PC-9 (cell line): ENCODE measurements at regions not wholly inside any gene's neighbourhood (a gene's known extent, or its start where the extent isn't known, plus 50 kb on each side); places are given as distances from the start of the nearest gene placed in this dataset.

Experiments used
- BruUV-seq: library from RNA; stranded (reverse); fragments of 400-500 nt; replicated peaks from 2 replicates; lab custom pipeline; 2021; lab: Mats Ljungman, UMichigan
- CTCF ChIA-PET: fragments of 300-600 bp; sonication (Branson Sonifier 250); formaldehyde crosslinking; loops from one replicate; lab custom pipeline; 2022; ENCODE audit warnings: antibody characterized with exemption; lab: Charles Lee
- POLR2A ChIA-PET: fragments of 300-600 bp; sonication (Branson Sonifier 250); formaldehyde crosslinking; loops from one replicate; lab custom pipeline; 2022; ENCODE audit warnings: antibody characterized with exemption; ENCODE audit not compliant: unreplicated experiment; lab: Charles Lee
- DNase-seq, 2 experiments: peaks; one replicate each; pipeline versions ENCODE4 v3.0.0 to v3.0.0-alpha.2; 2015 to 2022; ENCODE audit warnings: mixed read lengths in 1 of 2
- H2AFZ ChIP-seq: fragments of 200-600 bp; sonication (generic); 2 replicates; pipeline ENCODE4 v1.8.1; 2017; ENCODE audit warnings: antibody characterized with exemption
- H3F3A ChIP-seq: fragments of 200-600 bp; sonication (generic); 2 replicates; pipeline ENCODE4 v1.8.1; 2017; ENCODE audit warnings: antibody characterized with exemption, mild to moderate bottlenecking, low read depth; ENCODE audit not compliant: insufficient read depth
- H3K27ac ChIP-seq: fragments of 200-600 bp; sonication (generic); 2 replicates; pipeline ENCODE4 v1.6.1; 2016; ENCODE audit warnings: mixed run types
- H3K27me3 ChIP-seq: fragments of 200-600 bp; sonication (generic); 2 replicates; pipeline ENCODE4 v1.6.1; 2016; ENCODE audit warnings: low read depth, mixed run types; ENCODE audit not compliant: insufficient read depth
- H3K36me3 ChIP-seq: fragments of 200-600 bp; sonication (generic); 2 replicates; pipeline ENCODE4 v1.6.1; 2016; ENCODE audit warnings: low read depth, mixed run types
- H3K4me1 ChIP-seq: fragments of 200-600 bp; sonication (generic); replicated peaks from 2 replicates; pipeline ENCODE4 v1.6.1; 2016; ENCODE audit warnings: mixed run types; ENCODE audit not compliant: insufficient read depth
- H3K4me2 ChIP-seq: fragments of 200-600 bp; sonication (generic); 2 replicates; pipeline ENCODE4 v1.6.1; 2017; ENCODE audit warnings: mixed run types
- H3K4me3 ChIP-seq: fragments of 200-600 bp; sonication (generic); 2 replicates; pipeline ENCODE4 v1.6.1; 2016; ENCODE audit warnings: mixed run types
- H3K79me2 ChIP-seq: fragments of 200-600 bp; sonication (generic); 2 replicates; pipeline ENCODE4 v1.6.1; 2017; ENCODE audit warnings: low read depth, mixed run types
- H3K9me2 ChIP-seq: fragments of 200-600 bp; sonication (generic); 2 replicates; pipeline ENCODE4 v1.8.1; 2017; ENCODE audit warnings: mild to moderate bottlenecking; ENCODE audit not compliant: insufficient read depth
- H3K9me3 ChIP-seq: fragments of 200-600 bp; sonication (generic); 2 replicates; pipeline ENCODE4 v1.8.1; 2016; ENCODE audit warnings: low read depth; ENCODE audit not compliant: insufficient read depth
- H4K20me1 ChIP-seq: fragments of 200-600 bp; sonication (generic); 2 replicates; pipeline ENCODE4 v1.8.1; 2017; ENCODE audit not compliant: insufficient read depth
- EZH2 ChIP-seq: fragments of 200-600 bp; sonication (generic); IDR thresholded peaks from 2 replicates; pipeline ENCODE4 v1.8.0; 2017; ENCODE audit warnings: antibody characterized with exemption, low read depth
- intact Hi-C: fragments of 100-400 bp; cut with micrococcal nuclease; formaldehyde crosslinking; loops from one replicate; pipeline ENCODE4 v1.10.0; 2022; ENCODE audit not compliant: unreplicated experiment
- TF ChIP-seq, protein P1 (sequence below): fragments of 200-600 bp; sonication (generic); conservative IDR thresholded peaks from 2 replicates; pipeline ENCODE4 v1.6.1; 2017; ENCODE audit warnings: mixed run types, antibody characterized with exemption, mild to moderate bottlenecking, moderate library complexity

DNA sequence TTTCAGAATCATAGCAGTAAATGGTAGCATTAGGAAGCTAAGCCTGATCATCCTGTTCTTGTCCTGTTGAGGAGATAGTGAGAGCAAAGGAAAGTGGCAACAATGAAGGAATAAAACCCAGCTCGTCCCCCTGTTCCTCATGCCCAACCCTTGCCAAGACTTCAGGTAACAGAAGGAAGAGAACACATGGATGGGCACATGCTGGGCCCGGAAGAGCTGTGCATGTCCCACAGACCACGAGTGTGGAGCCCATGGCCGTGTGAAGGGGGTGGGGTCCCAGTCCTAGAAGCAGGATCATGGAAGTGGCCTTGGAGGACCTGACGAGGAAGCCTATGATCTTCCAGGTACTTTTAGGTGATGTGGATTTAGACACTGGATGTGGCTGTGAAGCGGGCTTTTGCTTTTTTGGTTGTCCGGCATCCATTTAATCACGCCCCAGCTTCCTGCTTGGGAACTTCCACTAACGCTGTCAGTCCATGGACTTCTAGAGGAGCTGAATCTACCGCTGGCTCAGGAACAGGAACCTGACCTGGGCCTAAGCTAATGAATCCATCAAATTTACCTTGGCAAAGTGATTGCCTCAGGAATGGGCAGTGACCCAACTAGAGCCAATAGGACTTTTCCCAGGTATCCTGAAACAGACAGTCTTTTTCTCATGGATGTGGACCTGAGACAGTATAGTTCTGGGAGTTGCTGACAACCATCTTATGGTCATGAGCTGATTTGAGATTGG, 79.3 kb upstream of the ARMC2 start:
- no peaks in the 10 kb centered on the region for H3K36me3 ChIP-seq
- H3K4me1 ChIP-seq = no peaks in the 10 kb centered on the region
- no peak overlapping the region for H3K4me2 ChIP-seq
- TF ChIP-seq, protein P1, sequence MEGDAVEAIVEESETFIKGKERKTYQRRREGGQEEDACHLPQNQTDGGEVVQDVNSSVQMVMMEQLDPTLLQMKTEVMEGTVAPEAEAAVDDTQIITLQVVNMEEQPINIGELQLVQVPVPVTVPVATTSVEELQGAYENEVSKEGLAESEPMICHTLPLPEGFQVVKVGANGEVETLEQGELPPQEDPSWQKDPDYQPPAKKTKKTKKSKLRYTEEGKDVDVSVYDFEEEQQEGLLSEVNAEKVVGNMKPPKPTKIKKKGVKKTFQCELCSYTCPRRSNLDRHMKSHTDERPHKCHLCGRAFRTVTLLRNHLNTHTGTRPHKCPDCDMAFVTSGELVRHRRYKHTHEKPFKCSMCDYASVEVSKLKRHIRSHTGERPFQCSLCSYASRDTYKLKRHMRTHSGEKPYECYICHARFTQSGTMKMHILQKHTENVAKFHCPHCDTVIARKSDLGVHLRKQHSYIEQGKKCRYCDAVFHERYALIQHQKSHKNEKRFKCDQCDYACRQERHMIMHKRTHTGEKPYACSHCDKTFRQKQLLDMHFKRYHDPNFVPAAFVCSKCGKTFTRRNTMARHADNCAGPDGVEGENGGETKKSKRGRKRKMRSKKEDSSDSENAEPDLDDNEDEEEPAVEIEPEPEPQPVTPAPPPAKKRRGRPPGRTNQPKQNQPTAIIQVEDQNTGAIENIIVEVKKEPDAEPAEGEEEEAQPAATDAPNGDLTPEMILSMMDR = no peak
- no peak for TF ChIP-seq EZH2
- ChIA-PET CTCF (no interaction called here), POLR2A (no interaction called here)
- no peaks in the 10 kb centered on the region for H3K9me2 ChIP-seq
- no peaks in the 10 kb centered on the region for H4K20me1 ChIP-seq
- no peaks in the 10 kb centered on the region for H3K9me3 ChIP-seq
- intact Hi-C loops = no loop called here
- H3F3A ChIP-seq = no peaks in the 10 kb centered on the region
- no peak overlapping the region for H2AFZ ChIP-seq
- H3K4me3 ChIP-seq = no peak overlapping the region
- no peak overlapping the region for H3K27ac ChIP-seq
- DNase-seq = no peak
- BruUV-seq = no TSS peak
- no peaks in the 10 kb centered on the region for H3K79me2 ChIP-seq
- no peaks in the 10 kb centered on the region for H3K27me3 ChIP-seq

DNA sequence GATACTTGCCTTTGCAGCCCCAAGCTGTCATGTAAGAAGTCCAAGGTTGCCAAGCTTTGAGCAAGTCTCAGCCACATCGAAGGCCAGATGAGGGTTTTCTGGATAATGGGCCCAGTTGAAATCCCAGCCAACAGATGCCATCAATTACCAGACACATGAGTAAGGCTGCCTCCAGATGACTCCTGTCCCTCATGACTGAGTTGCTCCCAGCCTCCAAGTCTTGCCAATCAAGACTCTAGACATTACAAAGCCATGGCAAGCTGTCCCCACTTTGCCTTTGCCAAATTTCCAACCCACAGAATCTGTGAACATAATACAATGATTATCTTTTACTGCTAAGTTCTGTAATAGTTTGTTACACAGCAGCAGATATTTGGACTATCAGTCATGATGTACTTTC, 76.8 kb upstream of the ARMC2 start:
- Histone ChIP-seq H3K4me1 (no peaks in the 10 kb centered on the region), H3K36me3 (no peaks in the 10 kb centered on the region), H3K9me2 (no peaks in the 10 kb centered on the region), H3K4me2 (no peak overlapping the region), H4K20me1 (no peaks in the 10 kb centered on the region), H3K27ac (no peak overlapping the region), H3K27me3 (no peaks in the 10 kb centered on the region), H3K9me3 (no peaks in the 10 kb centered on the region), H3F3A (no peaks in the 10 kb centered on the region), H3K79me2 (no peaks in the 10 kb centered on the region), H3K4me3 (no peak overlapping the region), H2AFZ (no peak overlapping the region)
- no peak for TF ChIP-seq EZH2
- TF ChIP-seq, protein P1 = no peak
- ChIA-PET POLR2A (no interaction called here), CTCF (no interaction called here)
- BruUV-seq = no TSS peak
- intact Hi-C loops = no loop called here
- DNase-seq = no peak

DNA sequence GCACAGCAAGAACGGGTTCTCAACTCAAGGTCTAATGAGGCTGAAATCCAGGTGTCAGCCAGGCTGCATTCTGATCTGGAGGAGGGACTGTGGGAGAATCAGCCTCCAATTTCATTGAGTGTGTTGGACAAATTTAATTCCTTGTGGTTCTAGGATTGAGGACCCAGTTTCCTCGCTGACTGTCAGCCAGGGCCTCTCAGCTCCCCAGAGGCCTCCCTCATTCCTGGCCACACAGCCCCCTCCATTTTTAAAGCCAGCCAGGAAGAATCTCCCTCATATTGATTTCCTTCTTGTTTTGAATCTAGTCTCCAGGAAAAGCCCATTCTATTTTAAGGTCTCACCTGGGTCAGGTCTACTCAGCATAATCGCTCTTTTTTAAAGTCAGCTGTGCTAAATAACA, 73.7 kb upstream of the ARMC2 start:
- Histone ChIP-seq H3K9me3 (no peaks in the 10 kb centered on the region), H3K4me3 (no peak overlapping the region), H2AFZ (no peak overlapping the region)

More for the DNA sequence above, 73.7 kb upstream of the ARMC2 start:
- DNase-seq = no peak
- TF ChIP-seq, protein P1 = no peak
- TF ChIP-seq EZH2 = no peak
- H3K9me2 ChIP-seq = no peaks in the 10 kb centered on the region; the same call in 1 of the 2 replicates
- H3K27ac ChIP-seq = no peak overlapping the region
- CTCF ChIA-PET = no interaction called here
- POLR2A ChIA-PET = interaction anchor here (0.6 kb wide), 2 partner anchors 61 to 108 kb away, joined by 3 read pairs; no protein-coding TSS in a partner anchor
- H3F3A ChIP-seq = no peaks in the 10 kb centered on the region; the same call in 1 of the 2 replicates
- intact Hi-C loops = no loop called here
- no TSS peak for BruUV-seq
- H3K27me3 ChIP-seq = no peaks in the 10 kb centered on the region
- no peaks in the 10 kb centered on the region for H3K79me2 ChIP-seq
- no peaks in the 10 kb centered on the region for H3K4me1 ChIP-seq
- H3K36me3 ChIP-seq = no peaks in the 10 kb centered on the region
- no peaks in the 10 kb centered on the region for H4K20me1 ChIP-seq
- H3K4me2 ChIP-seq = no peak overlapping the region
